Keratinocyte (primary cell): ENCODE measurements at regions not wholly inside any gene's neighbourhood (a gene's known extent, or its start where the extent isn't known, plus 50 kb on each side); places are given as distances from the start of the nearest gene placed in this dataset.

ENCODE experiments used
- DNase-seq: peaks from one replicate; pipeline ENCODE4 v3.0.0-alpha.2; 2011; ENCODE audit warnings: low read depth, missing footprints, low spot score
- FAIRE-seq: peaks from 2 replicates; lab custom pipeline; 2011; peaks lifted over from hg19 to GRCh38; lab: Jason Lieb, UNC
- H2AFZ ChIP-seq: 2 replicates; pipeline ENCODE4 v1.6.0; 2012; ENCODE audit warnings: low read length, control low read depth, inconsistent platforms; ENCODE audit not compliant: control insufficient read depth
- H3K27ac ChIP-seq: 2 replicates; pipeline ENCODE4 v1.5.1; 2011; ENCODE audit warnings: low read length; ENCODE audit not compliant: control insufficient read depth, insufficient read depth
- H3K27me3 ChIP-seq: 3 replicates; pipeline ENCODE4 v1.6.0; 2011; ENCODE audit warnings: low read length; ENCODE audit not compliant: control insufficient read depth, insufficient read depth; ENCODE audit errors: extremely low read depth
- H3K36me3 ChIP-seq, 2 experiments: 2 replicates in 1 of 2; 3 replicates in 1 of 2; pipeline ENCODE4 v1.5.1; 2011; ENCODE audit warnings: low read length in 2 of 2, mild to moderate bottlenecking in 1 of 2; ENCODE audit not compliant: control insufficient read depth in 2 of 2, insufficient read depth in 2 of 2; ENCODE audit errors: extremely low read depth in 1 of 2
- H3K4me1 ChIP-seq: 3 replicates; pipeline ENCODE4 v1.5.1; 2011; ENCODE audit warnings: low read length; ENCODE audit not compliant: control insufficient read depth, insufficient read depth; ENCODE audit errors: extremely low read depth
- H3K4me2 ChIP-seq: 3 replicates; pipeline ENCODE4 v1.6.0; 2011; ENCODE audit warnings: low read depth, low read length; ENCODE audit not compliant: control insufficient read depth, insufficient read depth; ENCODE audit errors: extremely low read depth
- H3K4me3 ChIP-seq, 3 experiments: fragments of 200-600 bp in 1 of 3; sonication (generic) in 1 of 3; 2 replicates in 2 of 3; 3 replicates in 1 of 3; pipeline ENCODE4 v1.5.1; 2011 to 2016; ENCODE audit warnings: low read length in 3 of 3, mild to moderate bottlenecking in 3 of 3, control low read depth in 2 of 3, inconsistent platforms in 1 of 3, low read depth in 1 of 3, mixed read lengths in 1 of 3, mixed run types in 1 of 3, moderate library complexity in 1 of 3; ENCODE audit not compliant: control insufficient read depth in 2 of 3, insufficient read depth in 2 of 3; ENCODE audit errors: extremely low read depth in 1 of 3
- H3K79me2 ChIP-seq: 2 replicates; pipeline ENCODE4 v1.6.0; 2012; ENCODE audit warnings: low read length; ENCODE audit not compliant: control insufficient read depth, insufficient read depth
- H3K9ac ChIP-seq: 3 replicates; pipeline ENCODE4 v1.6.0; 2011; ENCODE audit warnings: low read length; ENCODE audit not compliant: control insufficient read depth, insufficient read depth; ENCODE audit errors: extremely low read depth
- H3K9me1 ChIP-seq: 3 replicates; pipeline ENCODE4 v1.6.0; 2011; ENCODE audit warnings: low read length; ENCODE audit not compliant: control insufficient read depth, insufficient read depth; ENCODE audit errors: extremely low read depth
- H3K9me3 ChIP-seq: 2 replicates; pipeline ENCODE4 v1.5.1; 2012; ENCODE audit warnings: low read depth, low read length; ENCODE audit not compliant: control insufficient read depth
- H4K20me1 ChIP-seq: 3 replicates; pipeline ENCODE4 v1.6.0; 2011; ENCODE audit warnings: low read length; ENCODE audit not compliant: control insufficient read depth, insufficient read depth; ENCODE audit errors: extremely low read depth
- CTCF ChIP-seq, 3 experiments: IDR thresholded peaks in 1 of 3; conservative IDR thresholded peaks in 1 of 3; optimal IDR thresholded peaks in 1 of 3; 2 replicates in 2 of 3; 3 replicates in 1 of 3; pipeline versions ENCODE3 to v1.5.1; 2011; ENCODE audit warnings: low read length in 3 of 3, mild to moderate bottlenecking in 3 of 3, moderate library complexity in 2 of 3, control low read depth in 1 of 3, inconsistent platforms in 1 of 3; ENCODE audit not compliant: insufficient read depth in 2 of 3; ENCODE audit errors: extremely low read depth in 1 of 3
- EZH2 ChIP-seq: IDR thresholded peaks from one replicate; pipeline ENCODE4 v1.6.1; 2012; ENCODE audit warnings: inconsistent platforms, mild to moderate bottlenecking, low read length, moderate library complexity
- dilution Hi-C: fragments of 300-500 bp; cut with MboI; formaldehyde crosslinking; loops from one replicate; pipeline ENCODE4 v1.7.0; 2020; ENCODE audit warnings: low sequenced_read_pairs; ENCODE audit not compliant: extremely low pct_ligation_motif_present

- TF ChIP-seq EZH2 (no peak), CTCF (optimal IDR thresholded peaks at IDR 0.05 in 1 of 3, IDR thresholded peaks at IDR 0.05 in 1 of 3, conservative IDR thresholded peaks at IDR 0.05 in 1 of 3; ENCODE audit: extremely low read depth in 1 of 3, insufficient read depth in 2 of 3, low read length in 3 of 3) (no peak)
- no peak overlapping the region for H3K9ac ChIP-seq
- H3K27me3 ChIP-seq: no peaks in the 10 kb centered on the region
- FAIRE-seq (no peak), DNase-seq (no peak)
- no peak overlapping the region for H3K4me2 ChIP-seq
- H3K9me1 ChIP-seq: no peaks in the 10 kb centered on the region
- dilution Hi-C loops: no loop called here
- H3K36me3 ChIP-seq: no peaks in the 10 kb centered on the region
- H3K79me2 ChIP-seq: no peaks in the 10 kb centered on the region
- no peak overlapping the region for H3K27ac ChIP-seq
- no peaks in the 10 kb centered on the region for H3K9me3 ChIP-seq
- H4K20me1 ChIP-seq: no peaks in the 10 kb centered on the region
- no peak overlapping the region for H3K4me3 ChIP-seq
- H2AFZ ChIP-seq: no peak overlapping the region
- H3K4me1 ChIP-seq: no peaks in the 10 kb centered on the region
Observed at GRCh38 chr11:36848660-36849059, 250.6 kb upstream of the RAG2 start.

- no peaks in the 10 kb centered on the region for H4K20me1 ChIP-seq
- H3K36me3 ChIP-seq: no peaks in the 10 kb centered on the region
- H3K9me3 ChIP-seq: no peaks in the 10 kb centered on the region
- DNase-seq (no peak), FAIRE-seq (no peak)
- dilution Hi-C loops: no loop called here
- no peaks in the 10 kb centered on the region for H3K79me2 ChIP-seq
- no peak overlapping the region for H3K4me2 ChIP-seq
- H3K9ac ChIP-seq: no peak overlapping the region
- no peaks in the 10 kb centered on the region for H3K9me1 ChIP-seq
- H3K27me3 ChIP-seq: no peaks in the 10 kb centered on the region
- H2AFZ ChIP-seq: no peak overlapping the region
- no peak overlapping the region for H3K27ac ChIP-seq
- TF ChIP-seq EZH2 (no peak), CTCF (optimal IDR thresholded peaks at IDR 0.05 in 1 of 3, IDR thresholded peaks at IDR 0.05 in 1 of 3, conservative IDR thresholded peaks at IDR 0.05 in 1 of 3; ENCODE audit: extremely low read depth in 1 of 3, insufficient read depth in 2 of 3, low read length in 3 of 3) (no peak)
- H3K4me3 ChIP-seq: no peak overlapping the region
- H3K4me1 ChIP-seq: no peaks in the 10 kb centered on the region
Observed at GRCh38 chr11:36840378-36840777, 242.3 kb upstream of the RAG2 start.
